HG02610 (cell line): ENCODE measurements at regions not wholly inside any gene's neighbourhood (a gene's known extent, or its start where the extent isn't known, plus 50 kb on each side); places are given as distances from the start of the nearest gene placed in this dataset.

Source experiments
- ATAC-seq: cut with Tn5 transposase; IDR thresholded peaks from one replicate; pipeline ENCODE4 v1.9.1; 2021; ENCODE audit warnings: mild to moderate bottlenecking, moderate library complexity; ENCODE audit not compliant: unreplicated experiment

DNA sequence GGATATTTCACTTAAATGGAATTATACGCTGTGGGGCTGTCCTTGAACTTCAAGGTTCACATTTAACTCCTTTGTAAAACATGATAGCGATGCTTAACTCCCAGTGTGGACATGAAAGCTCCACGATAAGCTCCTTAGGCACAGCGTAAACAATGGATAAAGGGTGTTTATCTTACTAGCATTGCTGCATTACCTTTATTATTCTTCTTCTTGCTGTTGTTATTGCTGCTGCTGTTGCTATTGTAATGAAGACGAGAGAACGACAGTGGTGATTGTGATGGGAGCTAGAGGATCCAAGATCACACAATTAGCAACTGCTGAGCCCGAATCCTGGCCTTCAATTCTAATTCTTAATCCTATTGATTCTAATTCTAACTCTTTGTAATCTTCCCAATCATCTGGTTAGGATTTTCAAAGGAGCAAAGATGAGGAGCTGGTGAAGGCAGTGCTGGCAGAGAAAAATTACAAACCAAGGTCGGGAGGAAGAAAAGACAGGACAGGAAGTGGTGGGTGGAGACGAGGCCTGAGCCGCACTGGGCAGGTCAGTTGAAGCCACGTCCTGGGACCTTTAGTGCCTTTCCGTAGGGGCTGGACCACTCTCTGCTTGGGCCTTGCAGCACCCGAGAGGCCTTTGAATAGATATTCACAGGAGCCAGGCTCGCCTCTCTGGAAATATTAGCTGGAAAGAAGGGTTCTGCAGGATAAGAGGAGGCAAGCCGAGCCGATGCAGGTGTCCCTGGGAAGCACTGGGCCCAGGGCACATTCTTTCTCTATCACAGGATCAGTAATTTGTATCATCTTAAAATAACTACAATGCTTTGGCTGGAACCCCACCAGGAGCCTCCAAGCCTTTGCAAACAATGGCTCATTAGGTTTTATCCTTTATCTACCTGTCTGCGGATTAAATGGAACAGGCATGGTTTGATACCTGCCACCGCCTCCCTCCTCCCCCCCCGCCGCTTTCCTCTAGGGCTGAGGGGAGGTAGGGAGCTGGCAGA is 571.6 kb downstream of the AJAP1 start:
- no peak for ATAC-seq

DNA sequence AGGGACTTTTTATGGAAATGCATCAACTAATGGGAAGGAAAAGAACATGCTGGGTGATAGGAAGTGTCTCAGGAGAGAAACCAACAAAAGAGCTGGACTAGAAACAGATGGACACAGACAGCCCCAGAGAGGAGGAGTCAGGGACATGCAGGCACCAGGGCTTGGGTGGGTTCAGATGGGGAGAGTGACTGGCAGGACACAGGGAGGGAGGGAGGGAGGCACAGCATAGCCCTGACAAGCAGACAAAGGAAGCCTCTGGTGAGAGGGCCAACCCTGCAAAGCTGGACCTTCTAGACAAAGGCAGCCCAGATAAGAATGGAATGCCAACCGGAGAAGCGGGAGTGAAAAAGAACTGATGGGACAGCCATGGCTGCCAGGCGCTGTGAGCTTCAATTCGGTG is 568.8 kb downstream of the AJAP1 start:
- ATAC-seq: no peak

DNA sequence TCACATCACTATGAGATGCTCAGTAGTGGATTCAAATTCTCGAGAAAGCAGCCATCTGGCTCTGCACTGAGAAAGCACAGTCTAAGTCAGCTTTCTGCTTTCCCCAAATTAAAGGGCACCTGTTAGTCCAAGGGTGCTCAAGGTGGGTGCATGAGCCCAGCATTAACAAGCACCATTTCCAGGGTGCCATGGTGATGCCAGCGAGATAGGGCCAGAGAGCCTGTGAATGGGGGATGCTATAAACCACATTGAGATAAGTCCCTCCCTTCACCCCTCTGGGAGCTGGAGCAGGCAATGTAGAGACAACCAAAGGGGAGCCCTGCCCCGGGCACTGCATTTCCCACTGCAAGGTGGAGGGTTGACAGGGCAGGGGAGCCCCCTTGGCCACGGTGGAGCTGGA is 568.2 kb downstream of the AJAP1 start:
- no peak for ATAC-seq

DNA sequence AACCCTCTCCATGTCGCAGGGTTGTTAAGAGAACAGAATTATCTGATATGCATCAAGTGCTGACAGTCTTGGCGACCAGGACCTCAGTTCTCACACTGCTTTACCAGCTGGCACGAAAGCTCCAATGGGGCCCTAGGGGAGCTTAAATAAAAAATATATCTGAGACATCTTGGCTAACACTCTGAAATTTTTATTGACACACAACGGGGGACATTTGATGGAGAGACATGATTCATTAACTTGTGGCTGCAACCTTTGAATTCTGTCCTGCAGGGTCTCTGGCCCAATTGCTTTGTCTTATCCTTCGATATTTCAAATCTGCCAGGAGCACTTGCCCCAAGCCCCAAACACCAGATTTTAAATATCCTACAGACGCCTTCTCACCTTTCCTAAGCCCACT is 567.0 kb downstream of the AJAP1 start:
- ATAC-seq: no peak

DNA sequence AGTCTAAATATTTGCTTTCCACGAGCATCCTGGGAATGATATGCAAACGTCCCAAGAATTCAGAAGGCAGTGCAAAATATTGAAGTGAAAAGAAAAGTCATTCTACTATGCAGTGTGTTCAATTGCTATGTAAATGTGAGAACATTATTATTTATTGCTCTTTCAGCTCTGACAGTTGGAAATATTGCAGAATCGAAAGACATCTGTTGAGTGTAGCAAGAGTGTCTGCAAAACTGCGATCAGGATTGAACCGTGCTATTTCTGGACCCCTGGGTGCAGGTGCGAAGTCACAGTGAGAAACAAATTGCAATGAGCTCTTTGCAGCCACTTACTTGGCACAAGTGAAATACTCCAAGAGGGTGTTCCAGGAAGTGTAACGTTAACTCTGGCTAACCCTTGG is 566.4 kb downstream of the AJAP1 start:
- no peak for ATAC-seq

DNA sequence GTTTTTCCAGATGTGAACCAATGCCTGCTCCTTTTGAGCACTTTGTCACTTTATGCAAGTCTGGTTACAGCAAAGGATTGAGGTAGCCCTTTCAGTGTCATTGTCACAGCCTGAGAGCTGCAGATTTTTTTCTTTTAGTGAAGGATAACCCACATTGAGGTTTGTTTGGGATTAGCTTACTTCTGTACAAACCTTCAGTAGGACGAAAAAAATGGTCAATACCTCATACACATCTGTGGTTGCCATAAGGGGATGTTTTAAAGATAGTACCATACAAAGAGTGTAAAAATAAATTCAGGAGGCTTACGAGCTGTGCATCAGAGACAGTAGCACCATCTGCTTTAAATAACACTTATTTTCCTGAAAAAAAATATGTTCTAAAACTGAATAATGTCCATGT is 566.0 kb downstream of the AJAP1 start:
- ATAC-seq: no peak

DNA sequence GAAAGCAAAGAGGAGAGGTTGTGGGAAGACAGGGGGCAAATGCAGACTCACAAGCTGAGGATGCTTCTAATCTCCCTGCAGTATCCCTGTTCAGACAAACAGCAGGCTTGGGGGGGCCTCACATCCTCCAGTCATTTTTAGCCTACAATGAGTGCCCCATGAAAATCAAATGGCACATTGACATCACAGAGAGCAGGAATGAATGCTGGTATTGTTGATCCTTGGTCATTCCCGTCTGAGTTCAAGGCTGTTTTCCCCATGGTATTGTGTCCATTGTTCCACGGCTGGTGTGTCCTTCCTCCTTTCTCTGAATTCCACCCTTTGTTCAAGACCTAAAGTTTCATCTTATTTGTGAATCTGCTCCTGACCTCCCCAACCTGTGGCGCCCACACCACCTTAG is 545.6 kb downstream of the AJAP1 start:
- ATAC-seq: no peak

DNA sequence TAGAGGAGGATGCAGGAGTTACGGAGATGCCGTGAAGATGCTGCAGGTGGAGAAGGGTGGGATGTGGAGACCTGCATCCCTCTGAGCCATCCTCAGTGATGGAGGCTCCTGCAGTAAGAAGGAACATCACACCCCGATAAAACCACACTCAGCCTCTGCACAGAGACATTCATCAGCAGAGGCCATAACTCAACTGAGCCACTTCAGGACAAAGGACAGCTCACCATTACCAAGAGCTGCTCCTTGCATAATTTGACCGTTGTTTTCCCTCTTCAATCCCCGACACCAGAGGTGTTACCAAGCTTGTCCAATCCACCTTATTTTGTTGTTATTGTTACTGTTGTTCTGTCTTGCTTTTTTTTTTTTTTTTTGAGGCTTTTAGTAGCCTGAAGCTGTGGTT is 543.9 kb downstream of the AJAP1 start:
- ATAC-seq: no peak

DNA sequence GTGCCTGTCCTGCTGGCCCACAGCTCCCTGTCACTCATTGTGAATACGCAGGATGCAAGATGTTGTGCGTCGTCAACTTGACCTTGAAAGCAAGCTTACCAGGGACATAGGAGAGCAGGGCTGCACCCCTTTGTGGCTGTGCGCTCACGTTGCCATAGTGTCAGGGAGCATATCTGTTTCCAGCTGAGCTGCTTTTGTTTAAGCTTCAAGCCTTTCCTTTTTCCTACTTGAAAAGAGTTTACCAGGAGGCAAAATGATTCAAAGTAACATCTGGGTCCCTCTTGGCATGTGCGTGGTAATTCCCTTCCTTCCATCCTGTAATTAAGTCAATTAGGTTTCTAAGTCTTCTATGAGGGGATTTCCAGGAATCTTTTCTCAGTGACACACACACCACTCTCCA is 537.1 kb downstream of the AJAP1 start:
- no peak for ATAC-seq

DNA sequence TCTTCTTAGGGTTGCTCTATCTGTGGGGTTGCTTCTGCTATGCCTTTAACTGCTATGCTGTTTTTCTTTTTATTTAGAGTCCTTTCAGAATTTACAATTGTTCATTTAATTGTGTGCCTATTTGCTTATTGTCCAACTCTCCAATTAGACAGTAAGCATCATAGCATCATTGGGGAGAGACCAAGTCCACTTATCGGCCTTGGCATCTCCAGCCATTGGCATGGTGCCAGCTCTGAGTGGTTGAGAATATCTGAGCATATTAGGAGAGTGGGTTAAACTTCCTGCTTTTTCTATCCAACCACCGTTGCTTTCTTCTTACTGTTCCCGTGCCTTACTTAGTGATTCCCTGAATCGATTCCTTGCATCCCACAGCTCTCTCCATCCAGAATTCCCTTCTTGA is 535.0 kb downstream of the AJAP1 start:
- no peak for ATAC-seq

DNA sequence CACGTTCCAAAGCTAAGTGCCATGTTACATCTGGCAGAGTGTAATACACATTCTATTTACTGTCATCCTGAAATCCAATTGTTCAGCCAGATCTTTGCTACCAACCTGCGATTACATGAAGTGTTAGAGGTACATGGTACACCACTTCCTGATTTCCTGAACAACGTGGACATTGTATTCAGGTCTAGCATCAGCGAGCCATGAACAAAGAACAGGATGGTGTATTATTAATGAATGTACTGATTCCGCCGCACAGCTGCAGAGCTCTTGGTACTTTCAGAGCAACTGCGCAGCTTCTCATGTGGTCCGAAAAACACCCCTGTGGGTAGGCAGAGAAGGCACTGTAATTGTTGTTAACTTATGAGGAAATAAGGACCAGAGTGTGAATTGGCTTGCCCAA is 511.4 kb downstream of the AJAP1 start:
- ATAC-seq: no peak

DNA sequence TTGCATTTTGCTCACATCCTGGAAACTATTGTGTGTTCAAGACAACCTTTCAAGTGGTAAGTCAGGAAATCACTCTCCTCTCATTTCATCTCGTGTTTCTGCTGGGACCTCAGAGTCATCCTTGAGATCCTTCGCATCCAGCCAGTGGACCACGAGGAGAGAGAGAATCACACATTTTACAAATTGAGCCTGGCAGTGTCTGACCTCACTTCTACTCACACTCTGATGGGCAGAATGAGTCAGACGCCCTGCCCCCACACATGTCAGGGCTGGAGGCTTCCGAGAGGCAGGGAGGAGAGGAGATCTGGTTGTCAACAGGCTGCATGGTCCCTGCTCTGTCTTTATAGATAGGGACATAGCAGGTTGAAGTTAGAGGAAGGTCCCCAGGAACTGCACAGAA is 509.7 kb downstream of the AJAP1 start:
- no peak for ATAC-seq

DNA sequence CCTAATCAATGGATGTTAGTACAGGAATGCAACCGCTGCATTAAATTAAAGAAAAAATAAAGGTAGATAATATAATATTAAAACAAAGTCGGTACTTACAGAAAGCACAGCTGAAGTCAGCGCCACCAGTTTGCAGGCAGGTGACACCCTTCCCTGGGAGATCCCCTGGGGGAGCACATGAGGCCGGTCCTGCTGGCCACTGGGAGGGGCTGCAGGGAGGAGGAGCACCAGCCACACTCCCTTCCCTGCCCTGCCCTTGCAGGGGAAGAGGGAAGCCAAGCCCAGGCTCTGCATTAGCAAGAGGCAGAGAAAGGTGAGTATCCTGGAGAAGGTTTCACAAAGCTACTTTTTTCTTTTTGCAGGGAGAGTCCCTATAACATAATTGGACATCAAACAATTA is 507.0 kb downstream of the AJAP1 start:
- ATAC-seq: no peak

DNA sequence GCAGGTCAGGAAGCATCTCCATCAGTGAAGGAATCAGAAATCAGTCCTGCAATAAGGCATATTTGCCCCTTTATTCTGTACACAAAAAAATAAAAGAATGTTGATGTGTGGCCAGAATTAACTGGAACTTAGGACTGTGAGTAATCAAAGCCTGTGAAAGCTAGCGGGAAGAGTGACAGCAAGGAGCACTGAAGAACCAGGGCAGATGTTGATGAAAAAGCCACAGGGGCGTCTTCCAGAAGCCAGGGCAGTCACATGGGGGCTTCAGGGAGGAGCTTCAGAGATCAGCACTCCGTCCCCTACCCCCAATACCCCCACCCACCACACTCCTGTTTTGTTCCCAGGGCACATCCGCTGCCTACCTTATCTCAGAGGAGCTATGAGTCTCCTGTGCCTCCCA is 502.8 kb downstream of the AJAP1 start:
- ATAC-seq: no peak

DNA sequence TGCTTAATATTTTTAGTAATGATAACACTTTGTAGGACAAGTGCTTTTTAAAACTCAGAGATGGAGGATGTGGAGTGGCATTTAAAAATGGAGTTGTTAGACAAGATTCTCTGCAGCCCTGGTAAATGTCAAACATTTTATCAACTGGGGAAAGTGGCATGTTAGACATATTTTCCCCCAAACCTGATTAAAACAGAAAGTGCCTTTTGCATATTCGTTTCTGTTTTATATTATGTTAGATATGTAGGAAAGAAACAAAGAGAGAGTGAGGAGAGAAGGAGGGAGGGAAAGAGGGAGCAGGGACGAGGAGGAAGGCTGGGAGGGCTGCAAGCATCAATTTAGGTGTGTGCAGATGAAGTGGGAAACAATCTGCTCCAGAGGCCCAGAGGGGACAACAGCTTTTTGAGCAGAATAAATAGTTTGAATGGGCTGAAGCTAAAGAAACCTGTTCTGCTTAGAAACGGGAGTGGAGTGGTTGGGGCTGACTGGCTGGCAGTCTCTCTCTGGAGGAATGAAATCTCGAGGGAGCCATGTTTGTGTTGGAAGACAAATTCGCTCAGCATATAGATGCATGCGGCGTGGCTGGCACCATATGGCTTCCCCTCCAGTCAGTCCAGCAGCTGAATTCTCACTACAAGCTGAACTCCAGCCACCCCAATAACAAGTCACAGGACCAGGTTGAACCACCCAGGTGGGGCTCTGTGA is 502.2 kb downstream of the AJAP1 start:
- no peak for ATAC-seq

DNA sequence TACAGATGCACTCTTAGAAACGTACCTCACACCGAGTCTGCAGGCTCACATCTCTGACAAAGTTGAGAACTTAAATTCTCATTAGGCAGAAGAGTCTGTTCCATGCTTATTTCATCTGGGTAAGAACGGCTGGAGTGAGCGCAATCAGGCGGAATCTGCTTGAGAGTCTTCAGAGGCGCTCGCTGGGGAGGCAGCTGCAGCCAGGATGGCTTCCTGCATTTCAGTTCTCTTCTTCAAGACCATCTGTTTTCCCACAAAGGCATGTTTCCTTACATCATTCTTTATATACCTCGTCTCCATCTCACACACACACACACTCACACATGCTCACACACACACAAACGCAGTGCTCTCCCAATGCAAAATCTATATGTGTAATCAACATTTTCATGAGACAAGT is 497.1 kb downstream of the AJAP1 start:
- ATAC-seq: no peak

DNA sequence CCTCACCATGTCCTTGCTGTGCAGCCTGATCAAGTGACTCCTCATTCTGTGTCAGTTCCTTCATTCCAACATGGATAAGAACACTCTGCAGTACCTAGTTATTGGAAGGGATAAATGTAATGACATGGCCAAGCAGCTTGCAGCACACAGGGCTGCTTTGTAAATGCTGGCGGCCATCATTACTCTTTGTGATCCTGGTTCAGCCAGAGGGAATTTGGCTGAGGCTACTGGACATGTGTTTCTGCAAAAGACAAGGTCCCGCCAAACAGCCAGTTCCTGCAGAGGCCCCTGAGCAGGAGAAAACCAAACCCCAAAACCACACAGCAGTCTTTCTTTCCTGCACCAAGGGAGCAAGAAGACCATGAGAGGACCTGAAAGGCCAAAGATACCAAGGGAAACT is 495.8 kb downstream of the AJAP1 start:
- ATAC-seq: no peak

DNA sequence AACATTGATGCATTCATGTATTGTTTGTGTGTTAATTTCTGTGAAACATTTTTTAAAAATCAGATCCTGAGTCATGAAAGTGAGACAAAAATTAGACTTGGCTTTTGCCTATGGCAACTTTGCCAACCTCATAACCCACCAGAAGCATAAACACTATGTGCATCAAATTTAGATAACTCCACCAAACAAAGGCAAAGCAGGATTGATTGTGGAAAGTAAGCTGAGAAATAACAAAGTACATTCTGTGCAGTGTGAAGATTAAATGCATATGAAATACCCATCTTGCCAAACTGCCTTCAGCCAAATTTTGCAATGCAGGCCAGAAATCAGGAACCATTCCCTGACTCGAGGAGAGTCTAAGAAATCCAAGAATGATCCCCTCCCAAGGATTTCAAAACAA is 493.4 kb downstream of the AJAP1 start:
- ATAC-seq: no peak

DNA sequence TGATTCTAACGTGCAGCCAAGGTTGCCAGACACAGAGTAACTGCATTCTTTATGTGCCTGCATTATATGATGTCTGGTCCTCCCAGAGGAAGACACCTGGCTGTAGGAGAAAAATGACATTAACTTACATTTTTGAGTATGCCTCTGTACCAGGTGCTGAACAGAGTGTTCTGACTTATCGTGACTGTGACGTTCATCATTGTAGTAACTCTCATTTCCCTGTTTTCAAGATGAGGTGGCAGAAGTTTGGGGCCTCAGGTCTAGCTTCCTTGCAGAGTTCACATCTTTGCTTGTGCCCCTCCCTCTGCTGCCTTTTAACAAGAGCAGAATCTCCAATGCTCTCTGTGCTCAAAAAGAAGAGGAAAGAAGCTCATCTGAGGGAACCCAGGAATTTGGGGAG is 488.0 kb downstream of the AJAP1 start:
- no peak for ATAC-seq

DNA sequence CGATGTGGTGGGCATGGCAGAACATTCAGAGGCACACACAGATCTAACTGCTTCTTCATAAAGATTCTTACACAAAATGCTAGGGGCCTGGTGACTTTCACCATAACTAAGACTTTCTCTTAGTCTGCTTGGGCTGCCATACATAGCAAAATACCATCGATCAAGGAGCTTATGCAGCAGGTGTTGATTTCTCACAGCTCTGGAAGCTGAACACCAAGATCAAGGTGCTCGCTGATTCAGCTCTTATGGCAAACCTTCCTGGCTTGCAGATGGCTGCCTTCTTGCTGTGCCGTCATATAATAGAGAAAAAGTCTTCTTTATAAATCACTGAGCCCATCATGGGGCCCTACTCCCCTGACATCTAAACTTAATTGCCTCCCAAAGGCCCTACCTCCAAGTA is 487.3 kb downstream of the AJAP1 start:
- no peak for ATAC-seq

DNA sequence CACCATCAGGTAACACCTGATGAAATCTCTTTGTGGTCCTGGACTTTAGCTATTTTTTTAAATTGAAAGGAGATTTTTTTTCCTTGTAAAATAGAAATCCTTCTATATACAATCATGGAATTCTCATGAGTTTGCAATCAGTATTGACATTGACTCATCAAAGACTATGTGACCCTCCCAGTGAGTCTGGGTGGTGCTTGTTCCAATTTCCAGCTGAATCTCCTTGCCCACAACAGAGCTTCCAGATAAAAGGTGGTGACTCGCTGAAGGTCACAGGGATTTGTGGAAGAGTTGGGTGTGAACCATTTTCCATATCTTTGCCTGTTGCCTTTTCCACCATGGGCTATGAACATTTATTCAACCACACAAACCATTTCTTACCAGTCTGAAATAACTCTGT is 486.6 kb downstream of the AJAP1 start:
- no peak for ATAC-seq

DNA sequence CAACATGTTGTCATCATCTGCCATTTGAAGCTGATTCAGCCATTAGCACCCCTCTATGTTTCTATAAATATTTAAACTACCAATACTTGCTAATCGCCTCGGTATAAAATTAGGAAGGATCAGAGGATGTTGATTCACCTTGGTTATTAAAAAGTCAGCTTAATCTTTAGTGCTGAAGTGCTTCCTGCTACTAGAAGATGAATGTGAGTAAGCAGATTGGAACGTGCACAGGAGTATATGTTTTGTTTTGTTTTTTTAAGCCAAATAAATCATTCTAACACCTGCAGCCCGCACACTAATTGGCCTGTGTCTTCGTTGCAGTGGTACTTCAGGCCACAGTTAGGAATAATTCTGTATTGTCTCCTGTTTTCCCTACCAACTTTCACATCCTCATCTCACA is 485.7 kb downstream of the AJAP1 start:
- ATAC-seq: no peak
